GM18517 (cell line): ENCODE measurements at regions not wholly inside any gene's neighbourhood (a gene's known extent, or its start where the extent isn't known, plus 50 kb on each side); places are given as distances from the start of the nearest gene placed in this dataset.
A peak's percentile ranks its signal among the peaks of the same experiment; 100 is the strongest.
"Not testable (repeated sequence)": the region's sequence is repeated elsewhere in the genome, so short reads cannot be mapped to it uniquely, and the experiment has no call there.

Experiments used
- ATAC-seq: cut with Tn5 transposase; IDR thresholded peaks from one replicate; pipeline ENCODE4 v1.9.1; 2021; ENCODE audit warnings: mild to moderate bottlenecking, moderate library complexity; ENCODE audit not compliant: unreplicated experiment

DNA sequence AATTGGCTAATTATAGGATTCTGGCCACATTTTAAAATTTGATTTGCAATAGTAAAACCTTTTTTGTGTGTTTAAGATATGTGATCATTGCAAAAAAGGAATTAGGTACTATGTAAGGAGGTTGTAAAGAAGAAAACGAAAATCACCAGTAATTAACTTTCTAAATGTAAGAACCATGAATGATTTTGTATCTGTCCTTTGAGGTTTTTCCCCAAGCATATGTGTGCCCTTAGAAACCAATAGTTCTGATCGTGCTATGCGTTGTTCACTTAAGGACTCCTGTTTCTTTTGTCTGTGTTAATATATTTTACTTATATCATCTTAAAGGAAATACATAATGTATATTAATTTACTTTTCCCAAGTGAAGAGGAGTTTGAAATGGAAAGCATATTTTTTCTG, 410.2 kb downstream of the PSAT1 start:
- ATAC-seq: peak; percentile 48

DNA sequence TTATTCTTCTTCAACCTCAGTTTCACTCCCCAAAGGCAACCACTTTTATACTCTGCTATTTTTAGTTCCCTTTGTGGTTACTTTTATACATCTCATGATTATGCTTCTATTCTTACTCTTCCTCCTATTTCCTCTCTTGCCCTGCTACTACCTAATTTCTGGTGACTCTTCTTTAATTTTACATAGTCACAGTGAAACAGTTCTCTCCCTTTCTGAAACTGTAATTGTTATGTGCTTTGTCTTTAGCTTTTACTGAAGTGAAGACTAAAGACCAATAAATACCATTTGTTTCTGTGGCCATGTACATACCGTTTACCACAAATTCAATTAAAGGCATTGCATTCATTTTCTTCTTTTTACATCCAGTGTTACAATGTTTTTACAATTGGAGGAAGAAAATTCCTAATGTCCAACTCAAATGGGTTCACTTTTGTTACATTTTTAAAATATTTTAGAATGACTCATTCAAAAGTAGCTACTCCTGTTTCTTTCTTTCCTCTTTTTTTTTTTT, 410.6 kb downstream of the PSAT1 start:
- peak; percentile 98 for ATAC-seq

DNA sequence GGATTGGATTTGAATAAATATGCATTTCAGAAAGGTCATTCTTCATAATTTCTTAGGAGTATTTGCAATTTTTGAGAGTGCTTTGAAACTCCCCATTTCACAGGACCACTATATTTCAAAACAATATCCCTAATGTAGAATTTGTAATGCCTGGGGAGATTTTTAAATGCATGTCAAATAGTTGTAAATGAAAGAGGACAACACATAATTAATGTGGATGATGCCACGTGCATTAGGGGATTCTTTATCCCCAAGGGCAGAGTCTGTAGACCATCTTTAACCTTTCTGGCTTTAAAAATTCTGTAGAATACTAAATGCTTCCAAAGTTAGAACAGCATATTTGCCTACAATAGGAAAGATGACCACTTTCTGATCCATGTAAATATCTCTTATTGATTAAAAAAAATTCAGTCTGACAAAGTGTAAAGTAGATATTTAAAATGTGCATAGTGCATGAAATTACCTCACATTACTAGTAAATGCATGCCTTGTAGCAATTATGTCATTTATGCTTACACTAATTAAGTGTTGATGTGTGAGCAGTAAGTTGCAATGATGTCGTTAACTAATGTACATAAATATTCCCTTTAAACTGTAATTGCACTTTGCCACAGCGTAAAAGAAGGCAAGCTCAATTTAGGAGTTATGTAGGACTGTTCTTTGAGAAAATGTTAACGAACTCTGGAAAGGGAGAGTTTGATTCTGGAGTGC, 416.1 kb downstream of the PSAT1 start:
- no peak for ATAC-seq

DNA sequence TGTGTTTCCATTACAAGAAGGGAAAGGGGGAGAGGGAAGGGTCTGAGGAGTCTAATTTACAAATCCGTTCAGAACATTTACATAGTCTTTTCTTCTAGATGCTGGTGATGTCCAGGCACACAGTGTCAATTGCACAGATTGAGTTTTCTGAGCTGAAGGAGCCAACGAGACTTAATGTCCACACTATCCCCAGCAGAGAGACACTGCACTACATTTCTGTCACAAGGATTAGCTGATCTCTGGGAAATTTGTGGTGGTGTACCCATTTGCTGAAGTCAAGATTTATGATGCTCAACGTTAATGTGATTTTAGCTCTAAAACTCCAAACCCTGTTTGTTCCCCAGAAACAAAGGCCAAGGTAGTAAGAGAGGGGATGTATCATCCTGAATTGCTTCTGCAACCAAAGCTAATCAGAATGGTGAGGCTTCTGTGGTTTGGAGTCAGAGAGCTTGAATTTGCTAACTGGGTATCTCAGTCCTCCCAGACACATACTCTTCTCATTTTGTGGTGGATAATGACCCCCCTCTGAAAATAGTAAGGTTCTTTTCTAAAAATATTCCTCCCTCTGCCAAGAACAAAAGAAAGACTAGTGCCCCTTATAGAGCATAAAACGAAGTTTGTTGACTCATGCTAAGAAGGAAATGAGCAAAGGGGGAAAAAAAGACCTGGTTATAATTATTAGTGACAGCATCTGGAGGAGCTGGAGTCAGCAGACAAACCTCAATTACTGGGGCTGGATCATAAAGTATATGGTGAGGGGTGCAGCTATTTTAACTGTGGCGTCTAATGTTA, 416.9 kb downstream of the PSAT1 start:
- ATAC-seq: no peak

DNA sequence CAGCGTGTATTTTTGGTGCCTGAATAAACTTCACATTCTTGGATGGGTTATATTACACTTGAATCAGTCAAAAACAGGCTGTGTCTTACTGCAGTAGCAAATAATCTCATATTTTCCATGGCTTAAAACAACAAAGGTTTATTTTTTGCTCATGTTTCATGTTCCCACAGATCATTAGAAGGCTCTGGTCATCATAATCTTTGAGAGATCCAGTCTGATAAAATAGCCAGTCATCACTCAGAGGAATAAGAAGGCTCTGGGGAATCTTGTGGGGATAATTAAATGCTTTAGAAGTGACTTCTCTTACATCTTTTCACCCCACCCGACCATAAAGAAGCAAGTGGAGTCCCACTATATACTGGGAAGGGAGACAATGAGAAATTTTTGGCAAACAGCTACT, 417.7 kb downstream of the PSAT1 start:
- no peak for ATAC-seq

DNA sequence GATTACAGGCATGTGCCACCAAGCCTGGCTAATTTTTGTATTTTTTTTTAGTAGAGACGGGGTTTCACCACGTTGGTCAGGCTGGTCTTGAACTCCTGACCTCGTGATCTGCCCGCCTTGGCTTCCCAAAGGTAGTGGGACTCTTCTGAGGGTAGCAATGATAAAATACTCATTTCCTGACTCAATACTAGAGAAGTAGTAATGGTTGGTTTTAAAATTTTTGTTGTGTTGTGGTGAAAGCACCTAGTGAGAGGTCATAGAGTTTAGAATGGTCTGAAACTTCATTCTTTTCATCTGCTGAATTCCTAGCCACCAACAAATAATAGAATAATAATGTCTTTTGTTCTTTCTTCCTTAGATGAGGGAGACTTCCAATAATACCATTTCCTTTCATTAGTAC, 422.1 kb downstream of the PSAT1 start:
- not testable (repeated sequence) for ATAC-seq

DNA sequence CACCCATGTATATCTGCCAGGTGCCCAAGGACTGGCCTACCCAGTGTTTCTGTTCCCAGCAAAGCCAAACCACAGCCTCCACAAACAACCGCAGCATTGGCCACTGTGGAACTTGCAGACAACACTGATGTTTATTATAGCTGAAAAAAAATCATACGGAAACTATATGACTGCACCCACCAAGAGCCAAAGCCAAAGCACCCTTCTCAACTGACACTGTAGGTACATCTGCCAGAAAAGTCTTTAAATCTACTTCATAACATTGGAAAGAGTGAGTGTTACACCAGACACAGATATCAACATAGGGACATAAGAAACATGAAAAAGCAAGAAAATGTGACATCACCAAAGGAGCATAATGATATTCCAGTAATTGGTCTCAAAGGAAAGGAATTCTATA, 428.0 kb downstream of the PSAT1 start:
- no peak for ATAC-seq

DNA sequence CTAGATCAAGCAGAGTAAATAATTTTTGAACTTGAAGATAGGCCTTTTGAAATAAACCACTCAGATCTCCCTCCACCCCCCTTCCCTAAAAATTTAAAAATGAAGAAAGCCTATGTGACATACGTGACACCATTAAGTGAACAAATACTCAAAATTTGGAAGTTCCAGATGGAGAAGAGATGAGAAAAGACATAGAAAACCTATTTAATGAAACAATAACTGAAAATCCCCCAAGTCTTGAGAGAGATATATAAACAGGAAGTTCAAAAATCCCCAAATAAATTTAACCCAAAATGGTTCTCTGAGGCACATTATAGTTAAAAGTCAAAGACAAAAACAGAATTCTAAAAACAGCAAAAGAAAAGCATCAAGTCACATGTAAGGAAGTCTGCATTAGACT, 428.6 kb downstream of the PSAT1 start:
- no peak for ATAC-seq

DNA sequence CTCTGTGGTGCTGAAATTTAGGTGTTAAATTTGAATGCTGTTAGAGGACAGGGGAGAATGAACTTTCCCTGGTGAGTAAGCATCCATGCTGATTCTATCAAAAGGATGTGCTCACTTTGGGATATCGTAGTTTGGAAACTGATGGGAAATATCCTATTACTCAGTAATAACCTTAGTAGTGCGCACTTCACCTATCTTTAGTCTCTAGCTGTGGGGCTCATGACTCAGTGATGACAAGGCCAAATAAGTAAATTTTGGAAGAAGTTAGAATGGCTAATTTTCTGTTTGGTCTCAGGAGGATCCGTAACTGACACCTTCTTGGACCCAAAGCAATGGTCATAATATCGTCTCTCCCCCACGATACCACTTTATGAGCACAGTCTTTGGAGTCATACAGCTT, 448.4 kb downstream of the PSAT1 start:
- no peak for ATAC-seq

DNA sequence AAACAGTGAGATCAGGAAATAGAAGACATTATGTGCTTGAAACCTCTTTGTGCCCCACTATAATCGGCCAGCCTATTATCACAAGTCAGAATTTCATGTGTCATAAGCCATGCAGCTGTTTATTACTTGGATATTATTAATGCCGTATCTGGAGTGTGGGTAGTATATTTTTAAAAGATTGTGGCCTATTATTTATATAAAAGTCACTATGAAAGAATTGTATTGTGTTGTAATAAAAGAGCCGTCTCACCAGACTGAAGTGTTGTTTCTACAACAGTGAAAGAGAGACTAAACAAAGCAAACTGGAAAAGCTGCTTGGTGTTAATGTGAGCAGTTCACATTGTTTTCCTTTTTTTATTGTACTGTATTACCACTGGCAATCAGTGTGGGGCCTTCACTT, 449.1 kb downstream of the PSAT1 start:
- no peak for ATAC-seq

DNA sequence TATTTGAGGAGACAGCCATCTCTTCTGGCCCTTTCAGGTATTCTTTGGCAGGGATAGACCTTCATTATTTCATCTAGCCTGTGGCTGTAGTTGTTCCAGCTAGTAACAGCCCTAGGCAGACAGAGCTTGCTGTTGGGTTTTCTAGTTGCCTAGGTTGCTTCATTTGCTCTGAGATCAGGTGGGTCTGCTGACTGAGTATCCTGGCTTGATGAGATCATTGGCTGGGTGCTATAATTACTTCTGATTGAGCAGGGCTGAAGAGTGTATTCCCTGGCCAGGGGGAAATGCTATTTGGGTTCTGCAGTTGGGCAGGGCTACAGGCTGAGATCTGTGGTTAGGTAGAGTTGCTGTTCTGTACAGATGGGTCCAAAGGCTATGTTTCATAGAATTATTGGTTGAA, 456.1 kb downstream of the PSAT1 start:
- no peak for ATAC-seq

DNA sequence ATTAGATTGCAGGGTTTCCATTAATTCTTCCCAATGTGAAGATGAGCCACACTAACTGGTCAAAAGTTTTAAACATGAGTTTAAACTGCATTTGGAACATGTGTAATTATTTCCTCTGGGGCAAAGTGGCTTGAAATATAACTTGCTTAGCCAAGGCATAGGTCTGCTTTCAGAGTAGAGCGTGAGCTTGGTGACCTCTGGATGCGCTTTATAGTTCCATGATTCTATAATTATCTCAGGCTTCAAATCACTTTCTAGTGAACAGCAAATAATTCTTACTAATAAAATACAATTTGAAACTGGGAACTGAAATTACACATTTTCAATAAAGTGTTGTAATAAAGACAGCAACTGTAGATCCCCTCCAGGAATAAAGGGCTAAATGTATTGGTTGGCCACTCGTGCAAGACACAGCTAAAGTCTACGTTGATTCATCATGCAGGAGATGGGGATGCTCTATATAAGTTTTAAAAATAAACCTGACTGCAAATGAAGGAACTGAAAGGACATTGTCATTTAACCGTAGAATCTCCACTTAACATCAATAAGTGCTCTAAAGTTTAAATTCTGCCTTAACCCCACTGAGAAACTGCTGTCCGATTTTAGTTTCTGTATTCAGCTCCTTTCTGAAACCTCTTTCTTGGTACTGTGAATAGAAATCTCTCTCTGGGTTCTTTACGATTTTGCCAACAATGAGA, 460.0 kb downstream of the PSAT1 start:
- peak; percentile 71 for ATAC-seq

DNA sequence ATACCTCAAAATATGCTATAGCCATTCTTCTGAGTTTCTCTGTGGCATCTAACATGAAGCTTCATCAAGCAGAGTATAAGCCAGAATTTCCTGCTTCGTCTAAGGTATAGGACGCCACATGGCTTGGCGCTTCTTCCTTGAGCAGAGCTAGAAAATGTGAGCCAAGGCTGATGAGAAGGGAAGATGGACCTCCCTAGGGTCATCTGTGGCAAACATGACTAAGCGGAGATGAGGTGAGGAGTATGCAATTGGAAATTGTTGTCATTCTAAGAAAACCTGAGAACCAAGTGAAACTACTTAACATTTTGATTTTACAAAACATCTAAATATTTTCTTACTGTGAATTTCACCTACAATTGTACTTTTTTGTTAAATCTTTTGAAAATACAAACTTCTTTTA, 466.5 kb downstream of the PSAT1 start:
- ATAC-seq: no peak

DNA sequence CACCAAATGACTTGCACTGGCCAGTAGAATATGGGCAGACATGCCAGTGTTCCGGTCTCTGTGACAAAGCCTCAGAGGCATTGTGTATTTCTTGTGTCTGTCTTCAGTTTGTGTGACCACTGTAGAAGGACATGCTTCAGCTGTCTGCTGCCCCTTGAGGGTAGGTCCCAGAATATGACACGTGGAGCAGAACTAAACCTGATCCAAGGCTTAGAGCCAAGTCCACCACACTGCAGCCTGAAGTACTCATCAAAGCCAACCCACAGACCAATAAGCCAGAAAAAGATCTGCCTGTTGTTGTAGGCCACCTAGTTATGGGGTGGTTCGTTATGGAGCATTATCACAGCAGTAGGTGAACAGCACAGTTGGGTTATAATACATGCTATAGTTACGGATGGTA, 468.9 kb downstream of the PSAT1 start:
- no peak for ATAC-seq

DNA sequence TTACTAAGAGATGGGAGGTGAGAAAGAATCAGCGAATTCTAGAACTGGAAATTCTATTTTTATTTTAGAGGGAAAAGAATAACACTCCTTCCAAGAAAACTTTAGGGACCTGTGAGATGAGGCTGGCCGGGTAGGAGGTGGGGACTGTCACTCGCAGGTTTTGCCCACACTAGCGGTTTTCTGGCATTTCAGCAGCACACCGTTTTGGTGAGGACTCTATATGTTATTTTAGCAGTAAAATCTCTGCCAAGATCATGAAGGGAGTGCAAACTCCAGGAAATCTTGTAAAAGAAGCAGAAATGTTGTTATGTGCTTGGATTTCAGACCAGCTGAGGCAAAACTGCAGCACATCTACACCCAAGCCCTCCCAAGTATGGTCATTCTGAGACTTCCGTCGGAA, 470.6 kb downstream of the PSAT1 start:
- ATAC-seq: no peak

DNA sequence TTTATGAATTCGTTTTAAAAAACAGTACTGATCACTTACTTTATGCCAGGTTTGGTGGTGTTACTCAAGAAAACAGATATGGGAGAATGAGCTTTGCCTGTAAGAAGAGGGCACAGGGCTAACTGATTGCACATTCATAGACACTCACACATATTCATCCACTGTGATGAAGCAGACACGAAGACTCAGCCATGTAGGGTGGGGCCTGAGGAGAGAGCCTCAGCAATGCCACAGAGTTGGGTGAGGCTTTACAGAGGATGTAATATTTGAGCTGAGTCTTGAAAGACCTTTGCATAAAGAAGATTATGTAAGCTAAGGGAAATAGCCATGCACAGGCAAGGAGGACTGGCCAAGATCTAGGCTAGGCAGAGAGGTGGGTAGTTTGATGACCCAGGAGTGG, 472.8 kb downstream of the PSAT1 start:
- ATAC-seq: no peak

DNA sequence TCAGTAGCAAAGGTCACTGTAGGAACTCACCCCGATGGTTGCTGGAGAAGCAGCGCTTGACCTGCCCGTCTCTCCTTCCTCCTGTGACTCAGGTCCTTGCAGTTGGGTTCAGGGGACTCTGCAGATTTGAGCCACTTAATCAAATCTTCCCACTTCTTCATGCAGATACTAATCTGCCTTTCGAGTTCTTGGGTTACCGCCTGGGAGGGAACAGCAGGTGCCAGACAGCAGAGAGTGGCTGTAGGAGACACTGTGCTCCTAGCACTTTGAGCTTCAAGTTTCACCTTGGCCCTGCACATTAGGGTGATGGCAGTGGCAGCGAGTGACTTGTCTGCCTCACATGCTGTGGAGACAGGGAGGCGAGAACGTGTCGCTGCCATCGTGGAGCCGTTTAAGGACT, 478.3 kb downstream of the PSAT1 start:
- ATAC-seq: no peak

DNA sequence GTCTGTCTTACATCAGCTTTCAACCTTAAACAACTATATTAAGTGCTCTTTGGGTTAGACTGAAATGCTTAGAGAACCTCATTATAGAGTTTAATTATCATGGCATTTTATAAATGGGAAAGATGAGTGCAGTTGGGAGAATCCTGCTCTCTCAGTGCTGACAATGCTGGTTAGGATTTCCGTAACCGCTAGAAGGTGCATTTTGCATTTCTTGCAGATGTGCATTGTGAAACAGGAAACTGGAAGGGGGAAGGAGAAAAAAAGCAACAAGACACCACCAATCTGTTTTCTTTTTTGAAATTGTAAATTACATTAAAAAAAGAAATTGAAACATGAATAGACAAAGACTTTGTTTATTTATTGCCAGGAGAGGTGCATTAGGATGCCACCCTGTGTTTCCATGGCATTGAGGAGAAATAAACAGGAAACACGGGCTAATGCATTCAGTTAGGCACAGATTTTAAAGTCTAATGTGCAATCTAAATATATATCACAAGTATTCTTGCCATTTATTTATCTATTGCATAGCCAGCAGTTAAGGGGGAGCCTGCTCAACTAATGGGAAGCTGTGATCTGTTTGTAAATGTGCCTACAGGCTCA, 478.9 kb downstream of the PSAT1 start:
- no peak for ATAC-seq

DNA sequence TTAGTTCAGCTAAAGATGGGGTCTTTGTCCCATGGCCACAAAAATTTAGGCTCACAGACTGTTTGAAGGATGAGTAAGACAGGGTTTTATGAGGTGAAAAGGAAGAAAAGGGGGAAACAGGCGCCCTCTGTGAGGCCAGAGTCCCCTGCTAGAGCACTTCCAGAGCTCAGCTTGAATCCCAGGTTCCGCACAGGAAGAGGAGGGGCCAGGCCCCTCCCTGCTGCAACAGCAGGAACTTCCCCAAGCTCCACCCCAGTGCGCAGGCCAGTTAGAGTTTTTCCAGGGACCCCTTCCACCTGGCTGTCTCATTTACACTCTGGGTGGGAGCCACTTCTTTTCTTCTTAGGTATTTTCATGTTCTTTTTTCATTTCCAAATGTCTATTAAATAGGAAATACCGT, 480.8 kb downstream of the PSAT1 start:
- ATAC-seq: no peak

DNA sequence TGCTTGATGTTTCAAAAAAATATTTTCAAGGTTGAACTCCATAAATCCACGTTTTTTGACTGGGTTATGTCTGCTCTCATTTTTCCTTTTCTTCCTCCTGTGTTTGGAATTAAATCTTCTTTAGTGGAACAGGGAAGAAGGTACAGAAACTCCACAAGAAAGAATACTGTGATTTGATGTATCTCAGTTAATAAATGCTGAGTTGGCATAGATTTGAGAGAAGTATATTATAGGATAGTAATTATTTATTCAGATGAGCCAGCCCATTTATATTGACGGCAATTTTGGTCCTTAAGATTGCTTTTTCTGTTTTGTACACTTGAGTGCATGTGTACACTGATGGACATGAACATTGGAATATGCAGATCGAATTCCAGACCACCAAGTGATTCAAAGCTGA, 481.4 kb downstream of the PSAT1 start:
- ATAC-seq: no peak

DNA sequence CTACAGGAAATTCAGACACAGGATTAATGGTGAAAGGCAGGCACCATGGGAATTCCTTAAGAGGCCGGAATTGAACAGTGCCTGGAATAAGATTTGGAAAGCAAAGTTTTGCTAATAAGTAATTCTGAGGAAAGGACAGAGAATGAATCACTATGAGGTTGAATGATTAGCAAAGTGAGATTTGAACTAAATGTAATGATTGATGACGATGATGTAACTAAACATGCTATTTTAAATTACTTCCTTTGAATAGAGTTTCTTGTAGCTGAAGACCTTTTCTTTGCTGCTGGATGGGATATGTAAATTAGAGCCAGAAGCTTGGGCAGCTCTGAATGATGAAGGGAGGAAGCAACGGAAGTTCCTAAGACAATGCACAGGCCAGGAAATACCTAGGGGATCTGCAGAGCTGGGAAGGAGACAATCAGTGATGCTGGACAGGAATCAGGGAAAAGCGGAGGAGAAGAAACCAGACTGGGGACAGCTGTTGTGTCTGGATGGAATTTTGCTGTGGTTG, 482.0 kb downstream of the PSAT1 start:
- ATAC-seq: no peak
